HG03196 (cell line): ENCODE measurements at regions not wholly inside any gene's neighbourhood (a gene's known extent, or its start where the extent isn't known, plus 50 kb on each side); places are given as distances from the start of the nearest gene placed in this dataset.
"Not testable (repeated sequence)": the region's sequence is repeated elsewhere in the genome, so short reads cannot be mapped to it uniquely, and the experiment has no call there.

ENCODE experiments used
- ATAC-seq: cut with Tn5 transposase; IDR thresholded peaks from one replicate; pipeline ENCODE4 v1.9.1; 2021; ENCODE audit not compliant: unreplicated experiment

GRCh38 chr16:22436823-22437652 is 62.6 kb upstream of the CDR2 start:
- peak; percentile 79 for ATAC-seq

GRCh38 chr16:22436326-22436822 is 62.0 kb upstream of the CDR2 start:
- ATAC-seq: peak; percentile 46

- not testable (repeated sequence) for ATAC-seq
These were observed 56.9 kb upstream of the CDR2 start for GRCh38 chr16:22431314-22431713.

GRCh38 chr16:22428654-22429053 is 54.2 kb upstream of the CDR2 start:
- no peak for ATAC-seq

GRCh38 chr16:22427556-22427955 is 53.1 kb upstream of the CDR2 start:
- no peak for ATAC-seq

- no peak for ATAC-seq
These were observed 51.4 kb upstream of the CDR2 start for GRCh38 chr16:22425847-22426246.

GRCh38 chr16:22425036-22425801 is 50.8 kb upstream of the CDR2 start:
- ATAC-seq: no peak

- no peak for ATAC-seq
These were observed 49.9 kb upstream of the CDR2 start for GRCh38 chr16:22424161-22424937.
